ENCODE measurements at regions not wholly inside any gene's neighbourhood (a gene's known extent, or its start where the extent isn't known, plus 50 kb on each side); places are given as distances from the start of the nearest gene placed in this dataset.

DNA sequence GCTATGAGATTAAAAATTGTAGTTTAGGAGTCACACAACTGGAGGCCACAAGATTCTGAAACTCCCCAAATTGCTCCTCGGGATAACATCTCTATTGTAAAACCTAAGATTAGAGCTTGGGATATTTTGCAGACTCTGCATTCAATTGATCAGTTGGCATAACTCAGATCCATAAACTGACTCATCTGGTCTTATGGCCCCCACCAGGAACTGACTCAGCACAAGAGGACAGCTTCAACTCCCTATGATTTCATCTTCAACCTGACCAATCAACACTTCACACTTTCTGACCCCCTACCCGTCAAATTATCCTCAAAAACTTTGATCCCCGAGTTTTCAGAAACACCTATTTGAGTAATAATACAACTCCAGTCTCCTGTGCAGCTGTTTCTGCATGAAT is 257.3 kb downstream of the HAO1 start:
- Histone ChIP-seq H3K9me3 (ENCODE audit: control insufficient read depth in 1 of 2, low read length in 2 of 2) (no peaks in the 10 kb centered on the region), H3K36me3 (ENCODE audit: insufficient read depth, low read length) (no peaks in the 10 kb centered on the region), H3K4me3 (ENCODE audit: low read length in 2 of 2) (no peak overlapping the region), H3K27me3 (ENCODE audit: insufficient read depth, low read length) (no peaks in the 10 kb centered on the region), H3K27ac (ENCODE audit: low read depth, low read length) (no peak overlapping the region), H3K4me1 (ENCODE audit: insufficient read depth, low read length) (no peaks in the 10 kb centered on the region)
- no peak for DNase-seq
- CTCF ChIA-PET (ENCODE audit: partially characterized antibody): no interaction called here
- POLR2A ChIA-PET (ENCODE audit: partially characterized antibody): no interaction called here
- Mint-ChIP-seq H3K36me3 (no peaks in the 10 kb centered on the region), H3K9me3 (peaks cover 0 to 3% (median 0%) of the 10 kb centered on the region in 8 donors), H3K27me3 (no peaks in the 10 kb centered on the region), H3K27ac (no peak overlapping the region), H3K4me1 (no peaks in the 10 kb centered on the region), H3K4me3 (no peak overlapping the region)
- intact Hi-C loops (cut with micrococcal nuclease): no loop called here

GRCh38 chr20:7687065-7687464 is 253.2 kb downstream of the HAO1 start:
- intact Hi-C loops (cut with micrococcal nuclease): no loop called here
- DNase-seq: no peak
- peaks cover 0 to 8% (median 3%) of the 10 kb centered on the region in 8 donors for H3K9me3 Mint-ChIP-seq
- no peaks in the 10 kb centered on the region for H3K9me3 ChIP-seq (ENCODE audit: control insufficient read depth in 1 of 2, low read length in 2 of 2)
- H3K4me3 Mint-ChIP-seq: no peak overlapping the region
- no peaks in the 10 kb centered on the region for H3K36me3 ChIP-seq (ENCODE audit: insufficient read depth, low read length)
- no peaks in the 10 kb centered on the region for H3K4me1 Mint-ChIP-seq
- no peak overlapping the region for H3K4me3 ChIP-seq (ENCODE audit: low read length in 2 of 2)
- H3K27me3 ChIP-seq (ENCODE audit: insufficient read depth, low read length): no peaks in the 10 kb centered on the region
- ChIA-PET POLR2A (ENCODE audit: partially characterized antibody) (no interaction called here), CTCF (ENCODE audit: partially characterized antibody) (no interaction called here)
- H3K36me3 Mint-ChIP-seq: no peaks in the 10 kb centered on the region
- H3K27me3 Mint-ChIP-seq: no peaks in the 10 kb centered on the region
- no peaks in the 10 kb centered on the region for H3K4me1 ChIP-seq (ENCODE audit: insufficient read depth, low read length)
- no peak overlapping the region for H3K27ac ChIP-seq (ENCODE audit: low read depth, low read length)
- no peak overlapping the region for H3K27ac Mint-ChIP-seq

DNA sequence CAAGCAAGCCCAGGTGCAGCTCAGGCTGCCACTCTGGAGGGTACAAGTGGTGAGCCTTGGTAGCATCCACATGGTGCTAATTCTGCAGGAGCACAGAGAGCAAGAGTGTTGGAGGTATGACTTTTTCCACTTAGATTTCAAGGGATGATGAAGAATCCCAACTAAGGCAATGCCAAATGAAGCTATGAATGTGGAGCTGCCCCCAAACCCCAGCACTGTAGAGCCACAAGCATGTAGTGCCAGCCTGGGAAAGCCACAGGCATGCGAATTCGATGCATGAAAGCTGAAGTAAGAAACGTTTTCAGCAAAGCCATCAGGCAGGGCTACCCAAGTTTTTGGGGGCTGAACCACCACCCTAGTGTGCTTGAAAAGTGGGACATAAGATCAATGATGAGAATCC is 251.1 kb downstream of the HAO1 start:
- intact Hi-C loops (cut with micrococcal nuclease): no loop called here
- Mint-ChIP-seq H3K27ac (no peak overlapping the region), H3K4me3 (no peak overlapping the region), H3K36me3 (no peaks in the 10 kb centered on the region), H3K4me1 (no peaks in the 10 kb centered on the region), H3K27me3 (no peaks in the 10 kb centered on the region), H3K9me3 (peaks cover 0 to 8% (median 3%) of the 10 kb centered on the region in 8 donors)
- CTCF ChIA-PET (ENCODE audit: partially characterized antibody): no interaction called here
- Histone ChIP-seq H3K27me3 (ENCODE audit: insufficient read depth, low read length) (no peaks in the 10 kb centered on the region), H3K9me3 (ENCODE audit: control insufficient read depth in 1 of 2, low read length in 2 of 2) (no peaks in the 10 kb centered on the region), H3K36me3 (ENCODE audit: insufficient read depth, low read length) (no peaks in the 10 kb centered on the region), H3K27ac (ENCODE audit: low read depth, low read length) (no peak overlapping the region), H3K4me1 (ENCODE audit: insufficient read depth, low read length) (no peaks in the 10 kb centered on the region), H3K4me3 (ENCODE audit: low read length in 2 of 2) (no peak overlapping the region)
- DNase-seq: no peak
- POLR2A ChIA-PET (ENCODE audit: partially characterized antibody): no interaction called here

- Histone ChIP-seq H3K4me3 (ENCODE audit: low read length in 2 of 2) (no peak overlapping the region), H3K27ac (ENCODE audit: low read depth, low read length) (no peak overlapping the region), H3K9me3 (ENCODE audit: control insufficient read depth in 1 of 2, low read length in 2 of 2) (no peaks in the 10 kb centered on the region), H3K4me1 (ENCODE audit: insufficient read depth, low read length) (no peaks in the 10 kb centered on the region), H3K36me3 (ENCODE audit: insufficient read depth, low read length) (no peaks in the 10 kb centered on the region), H3K27me3 (ENCODE audit: insufficient read depth, low read length) (no peaks in the 10 kb centered on the region)
- H3K4me1 Mint-ChIP-seq: no peaks in the 10 kb centered on the region
- no peak overlapping the region for H3K4me3 Mint-ChIP-seq
- no peaks in the 10 kb centered on the region for H3K27me3 Mint-ChIP-seq
- intact Hi-C loops (cut with micrococcal nuclease): no loop called here
- ChIA-PET POLR2A (ENCODE audit: partially characterized antibody) (no interaction called here), CTCF (ENCODE audit: partially characterized antibody) (no interaction called here)
- H3K36me3 Mint-ChIP-seq: no peaks in the 10 kb centered on the region
- no peak for DNase-seq
- H3K27ac Mint-ChIP-seq: no peak overlapping the region
- peaks cover 0 to 8% (median 3%) of the 10 kb centered on the region in 8 donors for H3K9me3 Mint-ChIP-seq
These were observed 248.5 kb downstream of the HAO1 start for GRCh38 chr20:7691647-7692269.

- DNase-seq: no peak
These were observed 247.8 kb downstream of the HAO1 start for GRCh38 chr20:7692478-7692877.

DNA sequence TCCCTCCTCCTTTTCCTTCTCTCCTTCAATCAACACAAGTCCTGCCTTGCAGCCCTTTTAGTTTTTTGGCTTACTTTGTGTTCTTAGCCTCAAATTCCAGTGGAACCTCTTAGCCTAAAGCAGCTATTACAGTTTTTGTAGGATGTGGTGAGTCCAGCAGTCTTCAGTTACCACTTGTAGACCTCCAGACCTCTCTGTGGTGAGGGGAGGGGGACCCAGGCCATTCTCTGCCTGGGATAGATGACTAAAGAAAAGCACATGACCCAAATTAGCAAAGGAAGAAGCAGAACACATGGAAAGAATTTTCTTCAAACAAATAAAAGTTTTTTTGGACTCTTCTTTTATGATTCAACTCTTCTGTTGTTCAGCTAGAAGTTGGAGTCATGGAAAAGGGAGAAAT is 246.5 kb downstream of the HAO1 start:
- DNase-seq: no peak
- Histone ChIP-seq H3K36me3 (ENCODE audit: insufficient read depth, low read length) (no peaks in the 10 kb centered on the region), H3K27ac (ENCODE audit: low read depth, low read length) (no peak overlapping the region), H3K4me3 (ENCODE audit: low read length in 2 of 2) (no peak overlapping the region), H3K27me3 (ENCODE audit: insufficient read depth, low read length) (no peaks in the 10 kb centered on the region), H3K9me3 (ENCODE audit: control insufficient read depth in 1 of 2, low read length in 2 of 2) (no peaks in the 10 kb centered on the region), H3K4me1 (ENCODE audit: insufficient read depth, low read length) (no peaks in the 10 kb centered on the region)
- no peak overlapping the region for H3K4me3 Mint-ChIP-seq
- no peaks in the 10 kb centered on the region for H3K36me3 Mint-ChIP-seq
- CTCF ChIA-PET (ENCODE audit: partially characterized antibody): no interaction called here
- no peaks in the 10 kb centered on the region for H3K27me3 Mint-ChIP-seq
- intact Hi-C loops (cut with micrococcal nuclease): no loop called here
- no peaks in the 10 kb centered on the region for H3K4me1 Mint-ChIP-seq
- POLR2A ChIA-PET (ENCODE audit: partially characterized antibody): no interaction called here
- no peak overlapping the region for H3K27ac Mint-ChIP-seq
- peaks cover 0 to 7% (median 4%) of the 10 kb centered on the region in 8 donors for H3K9me3 Mint-ChIP-seq

More at GRCh38 chr20:7692478-7692877, 247.8 kb downstream of the HAO1 start:
- Histone ChIP-seq H3K9me3 (ENCODE audit: control insufficient read depth in 1 of 2, low read length in 2 of 2) (no peaks in the 10 kb centered on the region), H3K4me1 (ENCODE audit: insufficient read depth, low read length) (no peaks in the 10 kb centered on the region), H3K27me3 (ENCODE audit: insufficient read depth, low read length) (no peaks in the 10 kb centered on the region), H3K36me3 (ENCODE audit: insufficient read depth, low read length) (no peaks in the 10 kb centered on the region), H3K4me3 (ENCODE audit: low read length in 2 of 2) (no peak overlapping the region), H3K27ac (ENCODE audit: low read depth, low read length) (no peak overlapping the region)
- ChIA-PET CTCF (ENCODE audit: partially characterized antibody) (no interaction called here), POLR2A (ENCODE audit: partially characterized antibody) (no interaction called here)
- intact Hi-C loops (cut with micrococcal nuclease): no loop called here
- Mint-ChIP-seq H3K4me3 (no peak overlapping the region), H3K4me1 (no peaks in the 10 kb centered on the region), H3K27me3 (no peaks in the 10 kb centered on the region), H3K36me3 (no peaks in the 10 kb centered on the region), H3K9me3 (peaks cover 2 to 10% (median 4%) of the 10 kb centered on the region in 8 donors), H3K27ac (no peak overlapping the region)

GRCh38 chr20:7695051-7695495 is 245.2 kb downstream of the HAO1 start:
- Histone ChIP-seq H3K27me3 (ENCODE audit: insufficient read depth, low read length) (no peaks in the 10 kb centered on the region), H3K36me3 (ENCODE audit: insufficient read depth, low read length) (no peaks in the 10 kb centered on the region), H3K4me3 (ENCODE audit: low read length in 2 of 2) (no peak overlapping the region), H3K27ac (ENCODE audit: low read depth, low read length) (no peak overlapping the region), H3K9me3 (ENCODE audit: control insufficient read depth in 1 of 2, low read length in 2 of 2) (peaks cover 0 to under 1% of the 10 kb centered on the region in 2 donors), H3K4me1 (ENCODE audit: insufficient read depth, low read length) (no peaks in the 10 kb centered on the region)
- H3K4me3 Mint-ChIP-seq: no peak overlapping the region
- intact Hi-C loops (cut with micrococcal nuclease): no loop called here
- ChIA-PET POLR2A (ENCODE audit: partially characterized antibody) (no interaction called here), CTCF (ENCODE audit: partially characterized antibody) (no interaction called here)
- H3K27ac Mint-ChIP-seq: no peak overlapping the region
- DNase-seq: no peak
- no peaks in the 10 kb centered on the region for H3K36me3 Mint-ChIP-seq
- H3K9me3 Mint-ChIP-seq: peaks cover 0 to 7% (median 4%) of the 10 kb centered on the region in 8 donors
- H3K27me3 Mint-ChIP-seq: no peaks in the 10 kb centered on the region
- H3K4me1 Mint-ChIP-seq: no peaks in the 10 kb centered on the region

GRCh38 chr20:7695635-7696034 is 244.6 kb downstream of the HAO1 start:
- H3K36me3 ChIP-seq (ENCODE audit: insufficient read depth, low read length): no peaks in the 10 kb centered on the region
- H3K27me3 ChIP-seq (ENCODE audit: insufficient read depth, low read length): no peaks in the 10 kb centered on the region
- no peak overlapping the region for H3K27ac ChIP-seq (ENCODE audit: low read depth, low read length)
- Mint-ChIP-seq H3K4me1 (no peaks in the 10 kb centered on the region), H3K36me3 (no peaks in the 10 kb centered on the region), H3K27ac (no peak overlapping the region), H3K27me3 (no peaks in the 10 kb centered on the region), H3K9me3 (peaks cover 0 to 7% (median 4%) of the 10 kb centered on the region in 8 donors), H3K4me3 (no peak overlapping the region)
- no peak overlapping the region for H3K4me3 ChIP-seq (ENCODE audit: low read length in 2 of 2)
- CTCF ChIA-PET (ENCODE audit: partially characterized antibody): no interaction called here
- intact Hi-C loops (cut with micrococcal nuclease): no loop called here
- no peaks in the 10 kb centered on the region for H3K4me1 ChIP-seq (ENCODE audit: insufficient read depth, low read length)
- DNase-seq: no peak
- H3K9me3 ChIP-seq (ENCODE audit: control insufficient read depth in 1 of 2, low read length in 2 of 2): peaks cover 0 to 3% of the 10 kb centered on the region in 2 donors
- POLR2A ChIA-PET (ENCODE audit: partially characterized antibody): no interaction called here
